COLO829 (cell line): ENCODE measurements at regions not wholly inside any gene's neighbourhood (a gene's known extent, or its start where the extent isn't known, plus 50 kb on each side); places are given as distances from the start of the nearest gene placed in this dataset.
"Not testable (repeated sequence)": the region's sequence is repeated elsewhere in the genome, so short reads cannot be mapped to it uniquely, and the experiment has no call there.

ENCODE experiments used
- DNase-seq: peaks from one replicate; pipeline ENCODE4 v3.0.0; 2012; ENCODE audit warnings: low spot score

- DNase-seq: no peak
Observed at GRCh38 chr14:48575772-48576171, 900.4 kb upstream of the MDGA2 start.

DNA sequence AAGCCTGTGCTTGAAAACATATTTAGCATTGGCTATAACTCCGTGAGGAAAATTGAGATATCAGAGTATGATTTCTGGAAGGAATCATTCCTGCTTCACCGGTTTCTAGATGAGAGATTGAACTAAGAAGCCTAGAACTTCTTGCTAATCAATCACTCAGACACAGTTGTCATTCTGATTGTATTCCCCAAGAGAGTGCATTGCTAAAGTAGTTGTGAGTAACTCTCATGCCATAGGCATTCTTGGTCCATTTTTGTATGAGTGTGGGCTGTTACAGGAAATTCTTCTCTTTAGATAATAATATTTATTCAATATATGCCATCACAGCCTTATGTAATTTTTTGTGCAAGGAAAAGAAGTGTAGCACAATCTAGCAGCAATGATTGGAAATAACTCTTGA lies 893.3 kb upstream of the MDGA2 start:
- no peak for DNase-seq

- DNase-seq: no peak
Observed at GRCh38 chr14:48568252-48568651, 892.8 kb upstream of the MDGA2 start.

DNA sequence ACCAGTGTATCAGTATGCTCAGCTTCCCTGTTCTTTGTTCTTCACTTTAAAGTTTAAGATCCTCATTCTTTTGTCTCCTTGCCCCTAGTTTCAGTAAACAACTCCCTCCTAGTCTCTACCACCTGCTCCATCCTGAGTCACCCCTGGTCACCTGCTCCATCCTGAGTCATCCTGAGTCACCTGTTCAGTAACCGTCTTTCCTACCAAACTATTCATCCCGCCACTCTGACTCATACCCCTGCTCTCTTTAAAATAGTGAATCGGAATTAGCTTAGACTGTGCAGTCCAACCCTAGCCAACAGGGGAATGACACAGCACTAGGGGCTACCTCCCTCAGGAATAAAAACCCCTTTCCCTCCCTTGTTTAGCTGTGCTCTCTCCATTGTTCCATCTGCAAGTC lies 888.1 kb upstream of the MDGA2 start:
- no peak for DNase-seq

- not testable (repeated sequence) for DNase-seq
Observed at GRCh38 chr14:48561438-48561837, 886.0 kb upstream of the MDGA2 start.

GRCh38 chr14:48560421-48560820 lies 885.0 kb upstream of the MDGA2 start:
- DNase-seq: no peak

DNA sequence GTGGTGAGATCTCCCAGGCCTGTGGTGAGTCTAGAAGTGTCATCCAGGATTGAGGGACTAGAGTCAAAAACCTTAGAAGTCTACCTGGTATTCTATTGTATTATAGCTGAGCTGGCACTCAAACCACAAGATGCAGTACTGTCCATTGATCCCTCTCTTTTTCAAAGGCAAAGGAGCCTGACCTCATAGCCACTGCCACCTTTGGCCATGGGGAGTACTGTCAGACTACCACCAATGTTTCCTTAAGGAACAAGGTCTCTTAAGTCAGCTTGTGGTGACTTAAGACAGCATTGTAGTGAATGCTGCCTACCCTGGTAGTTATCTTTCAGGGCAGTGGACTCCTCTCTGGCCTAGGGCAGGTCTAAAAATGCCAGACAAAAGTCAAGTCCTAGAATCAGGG lies 878.0 kb upstream of the MDGA2 start:
- no peak for DNase-seq

GRCh38 chr14:48546996-48547395 lies 871.6 kb upstream of the MDGA2 start:
- no peak for DNase-seq

GRCh38 chr14:48537600-48537999 lies 862.2 kb upstream of the MDGA2 start:
- DNase-seq: no peak

GRCh38 chr14:48536318-48536717 lies 860.9 kb upstream of the MDGA2 start:
- DNase-seq: peak; percentile 1

DNA sequence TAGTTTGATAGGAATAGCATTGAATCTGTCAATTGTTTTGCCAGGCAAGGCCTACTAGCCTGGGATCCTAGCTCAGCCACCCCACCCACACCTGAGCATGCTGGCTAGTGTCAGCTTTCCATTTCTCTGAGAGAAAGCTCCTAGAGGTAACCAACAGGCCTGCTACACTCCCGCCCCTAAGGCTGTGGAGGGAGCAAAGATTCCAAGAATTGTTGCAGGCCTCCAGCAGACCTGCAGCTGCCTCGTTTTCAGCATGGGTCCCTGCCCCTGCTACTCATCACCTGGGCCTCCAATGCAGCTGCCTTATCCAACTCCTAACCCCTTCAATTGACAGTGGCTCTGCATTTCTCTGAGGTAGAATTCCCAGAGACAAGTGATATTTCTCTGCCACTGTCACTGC lies 852.4 kb upstream of the MDGA2 start:
- DNase-seq: no peak

DNA sequence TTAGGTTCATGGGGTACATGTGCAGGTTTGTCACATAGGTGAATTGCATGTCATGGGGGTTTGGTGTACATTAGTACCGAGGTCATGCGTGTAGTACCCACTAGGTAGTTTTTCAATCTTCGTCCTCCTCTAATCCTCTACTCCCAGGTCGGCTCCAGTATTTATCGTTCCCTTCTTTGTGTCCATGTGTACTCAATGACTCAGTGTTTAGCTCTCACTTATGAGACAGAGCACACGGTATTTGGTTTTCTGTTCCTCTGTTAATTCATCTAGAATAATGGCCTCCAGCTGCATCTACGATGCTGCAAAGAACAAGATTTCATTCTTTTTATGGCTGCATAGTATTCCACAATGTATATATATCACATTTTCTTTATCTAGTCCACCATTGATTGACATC lies 850.9 kb upstream of the MDGA2 start:
- no peak for DNase-seq

DNA sequence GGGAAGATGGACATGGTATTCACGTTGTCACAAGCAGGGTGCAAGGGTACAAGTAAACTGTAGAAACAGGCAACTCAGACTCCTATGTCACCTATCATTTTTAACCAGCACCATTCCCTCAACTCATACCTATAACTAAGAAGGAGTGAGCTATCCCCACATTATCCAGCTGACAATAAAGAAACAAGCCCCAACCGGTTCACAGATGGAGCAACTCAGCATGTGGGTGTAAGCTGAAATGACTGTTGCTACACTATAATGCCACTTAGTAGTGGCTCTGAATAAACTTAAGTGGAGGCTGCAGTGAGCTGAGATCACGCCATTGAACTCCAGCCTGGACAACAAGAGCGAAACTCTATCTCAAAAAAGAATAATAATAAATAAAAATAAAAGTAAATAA lies 829.5 kb upstream of the MDGA2 start:
- DNase-seq: no peak

GRCh38 chr14:48490756-48491155 lies 815.4 kb upstream of the MDGA2 start:
- no peak for DNase-seq

GRCh38 chr14:48473944-48474343 lies 798.5 kb upstream of the MDGA2 start:
- DNase-seq: no peak

GRCh38 chr14:48456051-48456450 lies 780.6 kb upstream of the MDGA2 start:
- no peak for DNase-seq

GRCh38 chr14:48454887-48455286 lies 779.5 kb upstream of the MDGA2 start:
- no peak for DNase-seq

DNA sequence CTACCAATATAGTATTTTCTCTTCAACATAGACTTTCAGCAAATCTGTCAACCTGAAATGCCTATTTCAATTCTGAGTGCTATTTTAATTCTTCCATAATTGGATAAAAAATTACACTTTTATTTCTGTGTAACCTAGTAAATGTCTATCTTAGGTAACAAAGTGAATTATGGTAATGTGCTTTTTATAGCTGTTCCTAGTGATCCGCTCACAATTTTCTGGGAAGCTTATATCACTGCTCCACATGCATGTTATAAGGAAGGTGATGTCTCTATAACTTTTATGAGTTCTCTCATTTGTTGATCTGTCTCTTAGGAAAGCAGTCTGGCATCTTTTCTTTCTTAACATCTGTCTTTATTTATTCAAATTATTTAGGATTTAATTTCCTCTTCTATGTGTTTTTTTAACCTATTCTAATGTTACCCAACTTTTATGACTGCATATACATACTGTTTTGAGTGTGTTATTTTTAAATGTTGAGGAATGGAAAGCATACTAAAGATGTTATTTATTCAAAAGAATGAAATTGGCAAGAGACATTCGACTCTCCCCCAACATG lies 777.1 kb upstream of the MDGA2 start:
- no peak for DNase-seq

GRCh38 chr14:48435221-48435620 lies 759.8 kb upstream of the MDGA2 start:
- no peak for DNase-seq

DNA sequence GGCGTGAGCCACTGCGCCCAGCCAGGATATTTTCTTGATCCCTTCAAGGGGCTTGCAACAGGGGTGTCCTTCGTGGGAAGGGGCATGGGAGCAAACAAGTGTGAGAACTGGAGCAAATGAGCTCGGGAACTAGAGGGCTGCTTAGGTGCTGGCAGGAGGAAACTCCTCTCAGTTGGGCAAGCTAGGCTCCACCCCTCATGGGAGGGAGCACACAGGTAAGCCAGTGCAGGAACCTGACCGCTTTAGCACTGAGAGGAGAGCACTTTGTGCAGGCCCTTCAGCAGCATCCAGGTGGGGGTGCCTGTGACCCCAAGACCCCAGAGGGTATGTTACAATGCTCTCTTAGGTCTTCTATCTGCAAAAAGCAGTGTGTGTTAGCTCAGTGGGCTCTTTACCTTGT lies 755.4 kb upstream of the MDGA2 start:
- no peak for DNase-seq

GRCh38 chr14:48429512-48429911 lies 754.1 kb upstream of the MDGA2 start:
- no peak for DNase-seq

- DNase-seq: no peak
Observed at GRCh38 chr14:48417715-48418500, 742.5 kb upstream of the MDGA2 start.

DNA sequence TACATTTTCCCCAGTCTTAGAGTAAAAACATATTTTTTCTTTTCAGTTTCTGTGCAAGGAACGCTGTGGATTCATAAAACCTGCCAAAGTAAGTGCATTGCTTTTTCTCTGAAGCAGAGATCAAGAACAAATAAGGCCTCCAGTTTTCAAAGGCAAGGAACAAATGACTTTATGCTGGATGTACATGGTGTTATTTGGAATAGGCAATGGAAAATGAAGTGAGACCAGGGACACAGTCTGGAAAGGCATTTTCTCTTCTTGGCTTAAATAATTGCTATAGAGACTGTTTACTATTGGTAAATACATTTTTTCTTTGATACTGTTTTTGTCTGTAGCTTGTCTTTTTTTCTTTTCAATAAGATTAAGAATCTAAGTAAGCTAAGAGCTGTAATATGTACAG lies 725.9 kb upstream of the MDGA2 start:
- no peak for DNase-seq

- peak; percentile 61 for DNase-seq
Observed at GRCh38 chr14:48398675-48399282, 723.4 kb upstream of the MDGA2 start.
